Ectodermal cell (in vitro differentiated cells): ENCODE measurements at regions not wholly inside any gene's neighbourhood (a gene's known extent, or its start where the extent isn't known, plus 50 kb on each side); places are given as distances from the start of the nearest gene placed in this dataset.

Source experiments
- H3K27ac ChIP-seq: 2 replicates; pipeline ENCODE4 v1.7.0; 2013; ENCODE audit warnings: mild to moderate bottlenecking, low read depth, low read length; ENCODE audit not compliant: insufficient read depth, poor library complexity, severe bottlenecking
- H3K27me3 ChIP-seq: 2 replicates; pipeline ENCODE4 v1.7.0; 2013; ENCODE audit warnings: mild to moderate bottlenecking, low read length; ENCODE audit not compliant: insufficient read depth, control insufficient read depth, poor library complexity, severe bottlenecking
- H3K36me3 ChIP-seq: one replicate; pipeline ENCODE4 v1.7.0; 2013; ENCODE audit warnings: low read length; ENCODE audit not compliant: control insufficient read depth, insufficient read depth
- H3K4me1 ChIP-seq: one replicate; pipeline ENCODE4 v1.7.0; 2013; ENCODE audit warnings: low read length; ENCODE audit not compliant: control insufficient read depth, insufficient read depth
- H3K4me3 ChIP-seq: 2 replicates; pipeline ENCODE4 v1.7.0; 2013; ENCODE audit warnings: low read depth, low read length, control low read depth; ENCODE audit not compliant: insufficient read depth
- H3K9me3 ChIP-seq: 2 replicates; pipeline ENCODE4 v1.7.0; 2013; ENCODE audit warnings: mild to moderate bottlenecking, low read length, moderate library complexity; ENCODE audit not compliant: control insufficient read depth
- WGBS, 2 experiments: methylation state at CpG; one replicate each; pipeline ENCODE4 v1.1.7; 2013; ENCODE audit warnings: missing lambda C conversion rate in 2 of 2; 5-methylcytosine and 5-hydroxymethylcytosine counted together

DNA sequence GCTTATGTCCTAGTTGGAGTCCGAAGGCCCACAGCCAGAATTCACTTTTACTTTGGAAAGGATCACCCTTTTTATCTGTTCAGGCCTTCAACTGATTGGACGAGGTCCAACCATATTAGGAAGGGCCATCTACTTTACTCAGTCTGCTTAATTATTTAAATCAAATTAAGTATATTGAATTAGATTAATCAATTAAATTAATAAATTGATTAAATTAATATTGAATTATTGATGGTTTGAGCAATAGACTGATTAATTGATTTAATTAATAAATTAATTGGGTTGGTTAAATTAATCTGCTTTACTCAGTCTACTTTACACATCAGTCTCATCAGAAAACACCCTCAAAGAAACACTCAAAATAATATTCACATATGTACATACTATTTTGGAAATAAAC is 816.9 kb upstream of the POT1 start:
- no peak overlapping the region for H3K4me3 ChIP-seq
- no peaks in the 10 kb centered on the region for H3K36me3 ChIP-seq
- H3K4me1 ChIP-seq = no peaks in the 10 kb centered on the region
- no peaks in the 10 kb centered on the region for H3K9me3 ChIP-seq
- H3K27me3 ChIP-seq = no peaks in the 10 kb centered on the region
- 84 to 89% methylated on average over 2 of the region's 2 CpGs for WGBS, 2 experiments
- H3K27ac ChIP-seq = no peak overlapping the region

DNA sequence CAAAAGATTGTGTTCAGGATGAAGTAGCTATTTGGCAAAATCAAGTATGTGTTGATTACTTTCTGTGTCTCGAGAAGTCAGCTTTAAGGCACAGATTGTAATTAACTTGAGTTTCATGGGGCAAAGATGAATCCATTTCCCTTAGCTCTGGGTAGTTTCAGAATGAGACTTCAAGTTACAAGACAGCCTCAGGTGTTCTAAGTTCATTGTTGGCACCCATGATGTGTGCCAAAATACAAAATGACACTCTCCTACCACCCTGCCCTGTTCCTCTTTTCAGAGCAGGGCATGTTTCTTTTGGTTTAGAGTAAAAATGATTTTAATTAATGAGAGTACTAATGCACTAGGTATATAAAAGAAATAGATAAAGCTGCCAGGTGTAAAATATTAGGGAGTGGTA is 797.6 kb upstream of the POT1 start:
- WGBS, 2 experiments = 90 to 100% methylated on average over 1 of the region's 1 CpG
- Histone ChIP-seq H3K4me3 (no peak overlapping the region), H3K4me1 (no peaks in the 10 kb centered on the region), H3K9me3 (no peaks in the 10 kb centered on the region), H3K27me3 (no peaks in the 10 kb centered on the region), H3K27ac (no peak overlapping the region), H3K36me3 (no peaks in the 10 kb centered on the region)

GRCh38 chr7:125695626-125696025 is 766.0 kb upstream of the POT1 start:
- no peaks in the 10 kb centered on the region for H3K4me1 ChIP-seq
- H3K27me3 ChIP-seq = no peaks in the 10 kb centered on the region
- no peak overlapping the region for H3K4me3 ChIP-seq
- no peaks in the 10 kb centered on the region for H3K9me3 ChIP-seq
- H3K36me3 ChIP-seq = no peaks in the 10 kb centered on the region
- H3K27ac ChIP-seq = no peak overlapping the region
- WGBS, 2 experiments = 100% methylated on average over 1 of the region's 1 CpG; no CpG with 5 or more reads in 1 of the 2 experiments

DNA sequence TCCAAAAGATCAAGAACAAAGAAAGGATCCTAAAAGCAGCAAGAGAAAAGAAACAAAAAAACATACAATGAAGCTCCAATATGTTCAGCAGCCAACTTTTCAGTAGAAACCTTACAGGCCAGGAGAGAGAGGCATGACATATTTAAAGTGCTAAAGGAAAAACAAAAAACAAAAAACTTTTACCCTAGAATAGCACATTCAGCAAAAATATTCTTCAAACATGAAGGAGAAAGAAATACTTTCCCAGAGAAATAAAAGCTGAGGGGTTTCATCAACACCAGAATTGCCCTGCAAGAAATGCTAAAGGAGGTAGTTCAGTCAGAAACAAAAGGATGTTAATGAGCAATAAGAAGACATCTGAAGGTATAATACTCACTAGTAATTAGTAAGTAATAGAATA is 753.5 kb upstream of the POT1 start:
- H3K36me3 ChIP-seq = no peaks in the 10 kb centered on the region
- no peaks in the 10 kb centered on the region for H3K4me1 ChIP-seq
- H3K27me3 ChIP-seq = no peaks in the 10 kb centered on the region
- H3K9me3 ChIP-seq = no peaks in the 10 kb centered on the region
- H3K27ac ChIP-seq = no peak overlapping the region
- H3K4me3 ChIP-seq = no peak overlapping the region

GRCh38 chr7:125681508-125681907 is 751.9 kb upstream of the POT1 start:
- no peaks in the 10 kb centered on the region for H3K9me3 ChIP-seq
- no peaks in the 10 kb centered on the region for H3K36me3 ChIP-seq
- 92 to 95% methylated on average over 3 of the region's 3 CpGs for WGBS, 2 experiments
- no peak overlapping the region for H3K27ac ChIP-seq
- no peak overlapping the region for H3K4me3 ChIP-seq
- H3K27me3 ChIP-seq = no peaks in the 10 kb centered on the region
- H3K4me1 ChIP-seq = no peaks in the 10 kb centered on the region

- Histone ChIP-seq H3K27ac (no peak overlapping the region), H3K36me3 (no peaks in the 10 kb centered on the region), H3K27me3 (no peaks in the 10 kb centered on the region), H3K4me3 (no peak overlapping the region), H3K4me1 (no peaks in the 10 kb centered on the region), H3K9me3 (no peaks in the 10 kb centered on the region)
- WGBS, 2 experiments = no CpG with 5 or more reads among the region's 2 CpGs
Observed at GRCh38 chr7:125678771-125679170, 749.1 kb upstream of the POT1 start.

GRCh38 chr7:125675640-125676039 is 746.0 kb upstream of the POT1 start:
- H3K27me3 ChIP-seq = no peaks in the 10 kb centered on the region
- H3K4me3 ChIP-seq = no peak overlapping the region
- no peaks in the 10 kb centered on the region for H3K4me1 ChIP-seq
- H3K36me3 ChIP-seq = no peaks in the 10 kb centered on the region
- 90 to 97% methylated on average over 1 to 2 of the region's 2 CpGs for WGBS, 2 experiments
- H3K27ac ChIP-seq = no peak overlapping the region
- H3K9me3 ChIP-seq = no peaks in the 10 kb centered on the region

GRCh38 chr7:125675169-125675568 is 745.5 kb upstream of the POT1 start:
- H3K27ac ChIP-seq = no peak overlapping the region
- WGBS, 2 experiments = no CpG with 5 or more reads among the region's 4 CpGs
- H3K36me3 ChIP-seq = no peaks in the 10 kb centered on the region
- no peak overlapping the region for H3K4me3 ChIP-seq
- H3K4me1 ChIP-seq = no peaks in the 10 kb centered on the region
- no peaks in the 10 kb centered on the region for H3K9me3 ChIP-seq
- no peaks in the 10 kb centered on the region for H3K27me3 ChIP-seq

- 100% methylated on average over 1 of the region's 1 CpG; no CpG with 5 or more reads in 1 of the 2 experiments for WGBS, 2 experiments
- Histone ChIP-seq H3K4me1 (no peaks in the 10 kb centered on the region), H3K27ac (no peak overlapping the region), H3K9me3 (no peaks in the 10 kb centered on the region), H3K36me3 (no peaks in the 10 kb centered on the region), H3K4me3 (no peak overlapping the region), H3K27me3 (no peaks in the 10 kb centered on the region)
Observed at GRCh38 chr7:125670926-125671572, 741.4 kb upstream of the POT1 start.

- Histone ChIP-seq H3K36me3 (no peaks in the 10 kb centered on the region), H3K4me1 (no peaks in the 10 kb centered on the region), H3K27me3 (no peaks in the 10 kb centered on the region), H3K9me3 (no peaks in the 10 kb centered on the region), H3K4me3 (no peak overlapping the region), H3K27ac (no peak overlapping the region)
- 92 to 95% methylated on average over 4 of the region's 4 CpGs for WGBS, 2 experiments
Observed at GRCh38 chr7:125668321-125668993, 738.8 kb upstream of the POT1 start.
